H9 (cell line): ENCODE measurements at regions not wholly inside any gene's neighbourhood (a gene's known extent, or its start where the extent isn't known, plus 50 kb on each side); places are given as distances from the start of the nearest gene placed in this dataset.

Source experiments
- DNase-seq: peaks from one replicate; pipeline ENCODE4 v3.0.0-alpha.2; 2017
- H2AFZ ChIP-seq: one replicate; pipeline ENCODE4 v1.6.1; 2013; ENCODE audit warnings: mild to moderate bottlenecking, low read length, control low read depth, moderate library complexity
- H2AK5ac ChIP-seq: 2 replicates; pipeline ENCODE4 v1.6.1; 2013; ENCODE audit warnings: low read length, control low read depth, mixed read lengths; ENCODE audit not compliant: insufficient read length
- H2BK120ac ChIP-seq: one replicate; pipeline ENCODE4 v1.6.1; 2013; ENCODE audit warnings: low read depth, mild to moderate bottlenecking, low read length, control low read depth, inconsistent platforms; ENCODE audit not compliant: poor library complexity, severe bottlenecking
- H2BK12ac ChIP-seq: 2 replicates; pipeline ENCODE4 v1.6.1; 2013; ENCODE audit warnings: low read length, control low read depth, mixed read lengths, low read depth; ENCODE audit not compliant: insufficient read length
- H2BK15ac ChIP-seq: 2 replicates; pipeline ENCODE4 v1.6.1; 2013; ENCODE audit warnings: low read depth, low read length, control low read depth
- H2BK20ac ChIP-seq: one replicate; pipeline ENCODE4 v1.6.1; 2013; ENCODE audit warnings: low read depth, mild to moderate bottlenecking, low read length, control low read depth, inconsistent platforms; ENCODE audit not compliant: poor library complexity, severe bottlenecking
- H2BK5ac ChIP-seq: 2 replicates; pipeline ENCODE4 v1.6.1; 2013; ENCODE audit warnings: low read length, control low read depth, mixed read lengths; ENCODE audit not compliant: insufficient read length
- H3K14ac ChIP-seq: 2 replicates; pipeline ENCODE4 v1.6.1; 2013; ENCODE audit warnings: low read length, control low read depth; ENCODE audit not compliant: insufficient read depth
- H3K18ac ChIP-seq: 2 replicates; pipeline ENCODE4 v1.6.1; 2013; ENCODE audit warnings: low read depth, mild to moderate bottlenecking, mixed read lengths, low read length, control low read depth; ENCODE audit not compliant: insufficient read length
- H3K23ac ChIP-seq: 2 replicates; pipeline ENCODE4 v1.6.1; 2013; ENCODE audit warnings: low read length, control low read depth, mixed read lengths, low read depth; ENCODE audit not compliant: insufficient read length
- H3K23me2 ChIP-seq: 2 replicates; pipeline ENCODE4 v1.6.1; 2013; ENCODE audit warnings: low read depth, mild to moderate bottlenecking, mixed read lengths, low read length, control low read depth; ENCODE audit not compliant: insufficient read length, poor library complexity, severe bottlenecking
- H3K27ac ChIP-seq: 2 replicates; pipeline ENCODE4 v1.5.1; 2013; ENCODE audit warnings: low read length, control low read depth, mixed read lengths, low read depth; ENCODE audit not compliant: insufficient read length
- H3K27me3 ChIP-seq: 2 replicates; pipeline ENCODE4 v1.6.1; 2013; ENCODE audit warnings: low read length, control low read depth, inconsistent platforms; ENCODE audit not compliant: insufficient read depth
- H3K4ac ChIP-seq: 2 replicates; pipeline ENCODE4 v1.6.1; 2013; ENCODE audit warnings: low read depth, mild to moderate bottlenecking, control low read depth, inconsistent platforms, low read length, moderate library complexity
- H3K4me1 ChIP-seq: 2 replicates; pipeline ENCODE4 v1.6.1; 2013; ENCODE audit warnings: low read length, control low read depth, inconsistent platforms; ENCODE audit not compliant: insufficient read depth
- H3K4me2 ChIP-seq: 2 replicates; pipeline ENCODE4 v1.6.1; 2013; ENCODE audit warnings: low read length, control low read depth, mixed read lengths; ENCODE audit not compliant: insufficient read length, insufficient read depth
- H3K56ac ChIP-seq: 2 replicates; pipeline ENCODE4 v1.6.1; 2013; ENCODE audit warnings: low read depth, mild to moderate bottlenecking, mixed read lengths, low read length, control low read depth; ENCODE audit not compliant: insufficient read length
- H3K79me1 ChIP-seq: 2 replicates; pipeline ENCODE4 v1.6.1; 2013; ENCODE audit warnings: low read depth, mild to moderate bottlenecking, moderate library complexity, low read length, control low read depth, inconsistent platforms; ENCODE audit not compliant: insufficient read depth, poor library complexity, severe bottlenecking
- H3K79me2 ChIP-seq: 2 replicates; pipeline ENCODE4 v1.6.1; 2013; ENCODE audit warnings: low read length, control low read depth, inconsistent platforms; ENCODE audit not compliant: insufficient read depth
- H3K9ac ChIP-seq: 2 replicates; pipeline ENCODE4 v1.6.1; 2013; ENCODE audit warnings: low read length, control low read depth, mixed read lengths; ENCODE audit not compliant: insufficient read length; ENCODE audit errors: extremely low read depth
- H3K9me3 ChIP-seq: one replicate; pipeline ENCODE4 v1.6.1; 2013; ENCODE audit warnings: low read depth, low read length, inconsistent platforms; ENCODE audit not compliant: control insufficient read depth
- H3T11ph ChIP-seq: one replicate; pipeline ENCODE4 v1.6.1; 2013; ENCODE audit warnings: mild to moderate bottlenecking, low read length, control low read depth, inconsistent platforms
- H4K20me1 ChIP-seq: one replicate; pipeline ENCODE4 v1.6.1; 2013; ENCODE audit not compliant: control insufficient read depth, insufficient read length, insufficient read depth
- H4K5ac ChIP-seq: 2 replicates; pipeline ENCODE4 v1.6.1; 2013; ENCODE audit warnings: low read depth, mild to moderate bottlenecking, mixed read lengths, low read length, control low read depth; ENCODE audit not compliant: insufficient read length
- H4K8ac ChIP-seq: replicated peaks from 2 replicates; pipeline ENCODE4 v1.6.1; 2013; ENCODE audit warnings: low read length, control low read depth, mixed read lengths, low read depth; ENCODE audit not compliant: insufficient read length
- H4K91ac ChIP-seq: 2 replicates; pipeline ENCODE4 v1.6.1; 2013; ENCODE audit warnings: low read depth, mild to moderate bottlenecking, moderate library complexity, mixed read lengths, low read length, control low read depth; ENCODE audit not compliant: insufficient read length
- H3K27ac Mint-ChIP-seq, 3 experiments: 2 replicates in 2 of 3; 3 replicates in 1 of 3; pipeline ENCODE4 v1.8.0; 2020 to 2021; ENCODE audit warnings: mixed read lengths in 3 of 3, mild to moderate bottlenecking in 1 of 3, moderate library complexity in 1 of 3
- H3K27me3 Mint-ChIP-seq: 2 replicates; pipeline ENCODE4 v1.8.0; 2021; ENCODE audit warnings: low read depth, mild to moderate bottlenecking, moderate library complexity, mixed read lengths
- H3K36me3 Mint-ChIP-seq, 3 experiments: 2 replicates in 2 of 3; 3 replicates in 1 of 3; pipeline ENCODE4 v1.8.0; 2020 to 2021; ENCODE audit warnings: low read depth in 3 of 3, mixed read lengths in 3 of 3; ENCODE audit not compliant: insufficient read depth in 1 of 3
- H3K4me1 Mint-ChIP-seq, 2 experiments: 2 replicates each; pipeline ENCODE4 v1.8.0; 2020; ENCODE audit warnings: mixed read lengths in 2 of 2
- H3K4me3 Mint-ChIP-seq, 2 experiments: 2 replicates in 1 of 2; 3 replicates in 1 of 2; pipeline ENCODE4 v1.8.0; 2020 to 2021; ENCODE audit warnings: mild to moderate bottlenecking in 2 of 2, mixed read lengths in 2 of 2, moderate library complexity in 1 of 2
- H3K9me3 Mint-ChIP-seq, 2 experiments: 2 replicates in 1 of 2; 3 replicates in 1 of 2; pipeline ENCODE4 v1.8.0; 2020; ENCODE audit warnings: mild to moderate bottlenecking in 2 of 2, mixed read lengths in 2 of 2, moderate library complexity in 1 of 2
- CTCF ChIP-seq: fragments of 200-600 bp; sonication (generic); conservative IDR thresholded peaks from 3 replicates; pipeline ENCODE4 v1.8.0; 2021; ENCODE audit warnings: antibody characterized with exemption, mild to moderate bottlenecking
- WGBS: extraction: QIAGEN DNeasy Blood & Tissue Kit; methylation state at CpG from one replicate; pipeline ENCODE4 v1.1.7; 2013; ENCODE audit warnings: missing lambda C conversion rate, low lambda C conversion rate, mixed read lengths; ENCODE audit not compliant: insufficient read length; ENCODE audit errors: extremely low coverage; 5-methylcytosine and 5-hydroxymethylcytosine counted together

GRCh38 chr2:136045835-136046570, 60.6 kb upstream of the DARS1 start:
- no peak overlapping the region for H3K4ac ChIP-seq
- no peak overlapping the region for H3K23ac ChIP-seq
- Mint-ChIP-seq H3K36me3 (no peaks in the 10 kb centered on the region), H3K4me1 (no peaks in the 10 kb centered on the region; a peak in 1 of 4 replicates), H3K9me3 (no peaks in the 10 kb centered on the region), H3K27ac (no peak overlapping the region), H3K4me3 (no peak overlapping the region), H3K27me3 (no peaks in the 10 kb centered on the region)
- no peak overlapping the region for H4K91ac ChIP-seq
- no peak overlapping the region for H2AK5ac ChIP-seq
- peak overlapping the region; percentile 32 for H2AFZ ChIP-seq
- H3K9ac ChIP-seq: no peak overlapping the region
- no peaks in the 10 kb centered on the region for H3K79me2 ChIP-seq
- no peaks in the 10 kb centered on the region; the same call in 1 of the 2 replicates for H3K4me1 ChIP-seq
- no peak overlapping the region for H3K18ac ChIP-seq
- no peaks in the 10 kb centered on the region for H3K23me2 ChIP-seq
- H2BK120ac ChIP-seq: no peak overlapping the region
- H2BK12ac ChIP-seq: no peak overlapping the region
- no peak overlapping the region for H4K5ac ChIP-seq
- H3T11ph ChIP-seq: no peak overlapping the region
- H3K9me3 ChIP-seq: no peaks in the 10 kb centered on the region
- no peak overlapping the region for H3K56ac ChIP-seq
- DNase-seq: no peak
- H2BK5ac ChIP-seq: no peak overlapping the region
- no peaks in the 10 kb centered on the region for H3K79me1 ChIP-seq
- H2BK15ac ChIP-seq: no peak overlapping the region
- no peaks in the 10 kb centered on the region for H4K20me1 ChIP-seq
- H3K4me2 ChIP-seq: no peak overlapping the region
- H2BK20ac ChIP-seq: no peak overlapping the region
- no peak overlapping the region for H4K8ac ChIP-seq
- no peaks in the 10 kb centered on the region for H3K27me3 ChIP-seq
- no peak for TF ChIP-seq CTCF
- no CpG with 5 or more reads among the region's 1 CpG for WGBS
- no peak overlapping the region for H3K27ac ChIP-seq
- no peak overlapping the region for H3K14ac ChIP-seq
